Endothelial cell of umbilical vein (primary cell): ENCODE measurements at regions not wholly inside any gene's neighbourhood (a gene's known extent, or its start where the extent isn't known, plus 50 kb on each side); places are given as distances from the start of the nearest gene placed in this dataset.

Experiments
- CTCF ChIP-seq, 2 donors: IDR thresholded peaks; 1 replicate in 1 of 2; 2 replicates in 1 of 2; pipeline ENCODE4 v1.5.1; 2011; ENCODE audit warnings: low read length in 2 of 2, mild to moderate bottlenecking in 2 of 2, moderate library complexity in 2 of 2, control low read depth in 1 of 2, inconsistent platforms in 1 of 2, low read depth in 1 of 2; ENCODE audit not compliant: insufficient read depth in 1 of 2; ENCODE audit errors: extremely low read depth in 1 of 2
- EZH2 ChIP-seq: IDR thresholded peaks from 2 replicates; pipeline ENCODE4 v1.6.1; 2012; ENCODE audit warnings: borderline replicate concordance, low read depth, mild to moderate bottlenecking, moderate library complexity, low read length, inconsistent platforms; ENCODE audit not compliant: severe bottlenecking
- JUN ChIP-seq: IDR thresholded peaks from 2 replicates; pipeline ENCODE4 v1.6.1; 2011; ENCODE audit warnings: borderline replicate concordance, low read depth; ENCODE audit not compliant: insufficient read length, insufficient read depth
- MAX ChIP-seq: IDR thresholded peaks from 2 replicates; pipeline ENCODE4 v1.6.1; 2011; ENCODE audit not compliant: insufficient read depth, insufficient read length
- MYC ChIP-seq: IDR thresholded peaks from one replicate; pipeline ENCODE4 v1.6.1; 2011; ENCODE audit warnings: mild to moderate bottlenecking, low read depth, low read length
- POLR2A ChIP-seq: IDR thresholded peaks from 2 replicates; pipeline ENCODE4 v1.6.1; 2012; ENCODE audit warnings: low read depth, mild to moderate bottlenecking, control low read depth, low read length
- POLR2AphosphoS5 ChIP-seq: IDR thresholded peaks from 2 replicates; pipeline ENCODE4 v1.6.1; 2012; ENCODE audit warnings: low read depth, mild to moderate bottlenecking, control low read depth, low read length, moderate library complexity; ENCODE audit not compliant: insufficient read depth

- TF ChIP-seq CTCF (IDR thresholded peaks at IDR 0.05; ENCODE audit: extremely low read depth in 1 of 2, insufficient read depth in 1 of 2, low read depth in 1 of 2, low read length in 2 of 2) = no peak
- no peak for TF ChIP-seq MYC
- no peak for TF ChIP-seq POLR2AphosphoS5
- TF ChIP-seq EZH2 = no peak
- no peak for TF ChIP-seq POLR2A
- no peak for TF ChIP-seq MAX
- no peak for TF ChIP-seq JUN
These were observed 56.9 kb upstream of the SPRED2 start for GRCh38 chr2:65489269-65489668.
